Activated naive CD8-positive, alpha-beta T cell (primary cell): ENCODE measurements at regions not wholly inside any gene's neighbourhood (a gene's known extent, or its start where the extent isn't known, plus 50 kb on each side); places are given as distances from the start of the nearest gene placed in this dataset.
"Not testable (repeated sequence)": the region's sequence is repeated elsewhere in the genome, so short reads cannot be mapped to it uniquely, and the experiment has no call there.

Experiments
- H3K27ac Mint-ChIP-seq: one replicate; pipeline ENCODE4 v1.8.0; 2021; ENCODE audit warnings: mixed read lengths
- H3K27me3 Mint-ChIP-seq: one replicate; pipeline ENCODE4 v1.8.0; 2021; ENCODE audit warnings: mixed read lengths
- H3K36me3 Mint-ChIP-seq: one replicate; pipeline ENCODE4 v1.8.0; 2021; ENCODE audit warnings: mixed read lengths
- H3K4me1 Mint-ChIP-seq: one replicate; pipeline ENCODE4 v1.8.0; 2021; ENCODE audit warnings: low read depth, mixed read lengths
- H3K4me3 Mint-ChIP-seq: one replicate; pipeline ENCODE4 v1.8.0; 2021; ENCODE audit warnings: mild to moderate bottlenecking, mixed read lengths
- H3K9me3 Mint-ChIP-seq: one replicate; pipeline ENCODE4 v1.8.0; 2021; ENCODE audit warnings: low read depth, mixed read lengths

DNA sequence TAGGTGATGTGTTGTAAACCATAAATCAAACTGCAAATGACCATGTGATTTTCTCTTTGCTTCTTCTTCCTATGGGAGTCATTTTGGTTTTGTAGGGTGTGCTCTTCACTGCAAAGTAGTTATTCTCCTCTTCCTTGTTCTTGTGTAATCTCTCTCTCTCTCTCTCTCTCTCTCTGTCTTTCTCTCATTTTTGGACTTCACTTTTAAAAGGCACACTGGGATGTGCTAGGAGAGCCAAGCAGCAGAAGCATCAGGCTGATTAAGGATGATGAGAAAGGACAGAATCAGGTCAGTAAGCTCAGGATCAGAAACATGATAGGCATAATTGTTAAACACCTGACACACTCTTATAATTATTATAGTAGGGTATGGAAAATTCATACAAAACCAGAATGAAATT, 505.3 kb upstream of the ZNF608 start:
- H3K9me3 Mint-ChIP-seq: peaks cover 12% of the 10 kb centered on the region
- no peaks in the 10 kb centered on the region for H3K4me1 Mint-ChIP-seq
- no peaks in the 10 kb centered on the region for H3K36me3 Mint-ChIP-seq
- no peak overlapping the region for H3K27ac Mint-ChIP-seq
- no peaks in the 10 kb centered on the region for H3K27me3 Mint-ChIP-seq
- no peak overlapping the region for H3K4me3 Mint-ChIP-seq

DNA sequence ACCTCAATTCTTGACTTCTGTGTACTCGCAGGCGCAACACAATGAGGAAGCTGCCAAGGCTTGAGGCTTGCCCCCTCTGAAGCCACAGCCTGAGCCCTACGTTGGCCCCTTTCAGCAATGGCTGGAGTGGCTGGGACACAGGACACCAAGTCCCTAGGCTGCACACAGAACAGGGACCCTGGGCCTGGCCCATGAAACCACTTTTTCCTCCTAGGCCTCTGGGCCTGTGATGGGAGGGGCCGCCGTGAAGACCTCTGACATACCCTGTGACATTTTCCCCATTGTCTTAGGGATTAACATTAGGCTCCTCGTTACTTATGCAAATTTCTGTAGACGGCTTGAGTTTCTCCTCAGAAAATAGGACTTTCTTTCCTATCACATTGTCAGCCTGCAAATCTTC, 507.2 kb upstream of the ZNF608 start:
- not testable (repeated sequence) for H3K4me3 Mint-ChIP-seq, H3K27me3 Mint-ChIP-seq, H3K4me1 Mint-ChIP-seq, H3K36me3 Mint-ChIP-seq, H3K27ac Mint-ChIP-seq
- peaks cover 12% of the 10 kb centered on the region for H3K9me3 Mint-ChIP-seq

- no peaks in the 10 kb centered on the region for H3K36me3 Mint-ChIP-seq
- no peak overlapping the region for H3K4me3 Mint-ChIP-seq
- H3K27me3 Mint-ChIP-seq: no peaks in the 10 kb centered on the region
- H3K27ac Mint-ChIP-seq: no peak overlapping the region
- peaks cover 12% of the 10 kb centered on the region for H3K9me3 Mint-ChIP-seq
- H3K4me1 Mint-ChIP-seq: no peaks in the 10 kb centered on the region
Observed at GRCh38 chr5:125254267-125254666, 507.8 kb upstream of the ZNF608 start.

GRCh38 chr5:125256296-125256695, 509.9 kb upstream of the ZNF608 start:
- Mint-ChIP-seq H3K27ac (no peak overlapping the region), H3K4me3 (no peak overlapping the region), H3K36me3 (no peaks in the 10 kb centered on the region), H3K9me3 (peaks cover 12% of the 10 kb centered on the region), H3K27me3 (no peaks in the 10 kb centered on the region), H3K4me1 (no peaks in the 10 kb centered on the region)

- no peaks in the 10 kb centered on the region for H3K36me3 Mint-ChIP-seq
Observed at GRCh38 chr5:125257057-125257972, 510.9 kb upstream of the ZNF608 start.

GRCh38 chr5:125257997-125258396, 511.6 kb upstream of the ZNF608 start:
- Mint-ChIP-seq H3K4me1 (no peaks in the 10 kb centered on the region), H3K27ac (no peak overlapping the region), H3K9me3 (peaks cover 3% of the 10 kb centered on the region), H3K4me3 (no peak overlapping the region), H3K27me3 (no peaks in the 10 kb centered on the region), H3K36me3 (no peaks in the 10 kb centered on the region)

More at GRCh38 chr5:125257057-125257972, 510.9 kb upstream of the ZNF608 start:
- H3K4me1 Mint-ChIP-seq: no peaks in the 10 kb centered on the region
- H3K27me3 Mint-ChIP-seq: no peaks in the 10 kb centered on the region
- H3K9me3 Mint-ChIP-seq: peaks cover 10% of the 10 kb centered on the region
- no peak overlapping the region for H3K4me3 Mint-ChIP-seq
- no peak overlapping the region for H3K27ac Mint-ChIP-seq

DNA sequence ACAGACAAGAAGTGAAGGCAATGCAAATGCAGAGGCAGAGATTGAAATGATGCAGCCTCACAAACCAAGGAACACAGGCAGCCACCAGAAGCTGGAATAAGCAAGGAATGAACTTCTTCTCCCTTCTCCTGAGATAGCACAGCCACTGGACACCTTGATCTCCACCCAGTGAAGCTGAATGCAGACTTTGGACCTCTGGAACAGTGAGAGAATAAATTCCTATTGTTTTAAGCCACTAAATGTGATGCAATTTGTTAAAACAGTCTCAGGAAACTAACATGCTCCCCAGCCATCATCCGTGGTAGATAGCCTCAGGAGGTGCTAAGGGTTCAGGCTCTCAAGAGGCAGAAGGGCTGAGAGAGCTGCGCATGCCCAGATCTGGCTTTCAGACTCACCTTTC, 512.2 kb upstream of the ZNF608 start:
- no peaks in the 10 kb centered on the region for H3K4me1 Mint-ChIP-seq
- no peak overlapping the region for H3K27ac Mint-ChIP-seq
- no peaks in the 10 kb centered on the region for H3K9me3 Mint-ChIP-seq
- H3K4me3 Mint-ChIP-seq: no peak overlapping the region
- H3K36me3 Mint-ChIP-seq: no peaks in the 10 kb centered on the region
- H3K27me3 Mint-ChIP-seq: no peaks in the 10 kb centered on the region

DNA sequence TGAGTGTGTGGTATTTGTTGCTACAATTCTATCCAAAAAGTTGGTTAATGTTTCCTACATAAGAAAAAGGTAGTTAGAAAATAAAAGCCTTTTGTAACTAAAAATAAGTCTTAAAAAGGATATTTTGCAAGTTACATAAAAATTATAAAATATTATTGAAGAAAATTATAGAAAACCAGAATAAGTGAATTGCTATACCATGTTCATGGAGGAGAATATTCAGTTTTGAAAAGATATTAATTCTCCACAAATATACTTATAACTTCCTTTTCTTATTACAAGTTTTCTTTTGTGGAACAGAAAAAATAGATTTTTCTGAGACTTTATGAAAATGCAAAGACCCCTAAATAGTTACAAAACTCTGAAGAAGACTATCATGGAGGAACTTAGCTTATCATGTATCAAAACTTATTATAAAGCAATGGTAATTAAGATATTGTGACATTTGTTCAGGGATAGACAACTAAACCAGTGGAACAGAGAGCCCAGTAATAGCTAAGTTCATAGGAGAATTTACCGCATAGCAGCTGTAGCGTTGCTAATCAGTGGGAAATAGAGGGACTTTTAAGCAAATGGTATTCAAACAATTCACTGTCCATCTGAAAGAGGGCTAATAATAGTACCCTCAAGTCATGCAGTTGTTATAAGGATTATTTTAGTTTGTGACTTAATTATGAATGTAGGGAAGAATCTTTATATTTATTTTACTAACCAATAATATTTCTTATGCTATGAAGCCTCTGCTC, 515.2 kb upstream of the ZNF608 start:
- Mint-ChIP-seq H3K36me3 (no peaks in the 10 kb centered on the region), H3K27me3 (peaks cover 2% of the 10 kb centered on the region), H3K4me3 (no peak overlapping the region), H3K27ac (no peak overlapping the region), H3K4me1 (no peaks in the 10 kb centered on the region), H3K9me3 (peaks cover 9% of the 10 kb centered on the region)

- Mint-ChIP-seq H3K27me3 (peaks cover 2% of the 10 kb centered on the region), H3K36me3 (no peaks in the 10 kb centered on the region), H3K4me3 (no peak overlapping the region), H3K27ac (no peak overlapping the region), H3K9me3 (peaks cover 9% of the 10 kb centered on the region), H3K4me1 (no peaks in the 10 kb centered on the region)
Observed at GRCh38 chr5:125262782-125263181, 516.3 kb upstream of the ZNF608 start.

DNA sequence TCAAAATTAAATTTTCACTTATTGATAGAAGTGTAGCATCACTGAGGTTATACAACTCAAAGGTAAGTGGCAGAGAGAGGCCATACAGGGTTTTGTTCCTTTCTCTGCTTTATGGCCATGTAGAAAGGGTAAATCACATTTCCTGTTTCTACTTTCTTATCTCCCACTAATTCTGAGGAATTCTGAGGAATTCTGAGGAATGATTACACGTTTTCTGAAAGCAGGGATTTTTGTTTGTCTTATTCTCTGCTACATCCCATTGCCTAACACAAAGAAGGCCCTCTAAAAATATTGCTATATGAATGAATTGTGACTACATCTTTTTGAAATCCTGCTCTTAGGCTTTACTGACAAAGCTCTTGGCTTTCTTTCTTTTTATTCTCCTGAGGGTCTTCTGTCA, 516.9 kb upstream of the ZNF608 start:
- peaks cover 9% of the 10 kb centered on the region for H3K9me3 Mint-ChIP-seq

GRCh38 chr5:125266106-125266505, 519.7 kb upstream of the ZNF608 start:
- Mint-ChIP-seq H3K27ac (no peak overlapping the region), H3K4me3 (no peak overlapping the region), H3K9me3 (peaks cover 9% of the 10 kb centered on the region), H3K4me1 (no peaks in the 10 kb centered on the region), H3K27me3 (peaks cover 2% of the 10 kb centered on the region), H3K36me3 (no peaks in the 10 kb centered on the region)

More for the DNA sequence above, 516.9 kb upstream of the ZNF608 start:
- Mint-ChIP-seq H3K4me1 (no peaks in the 10 kb centered on the region), H3K4me3 (no peak overlapping the region), H3K36me3 (no peaks in the 10 kb centered on the region), H3K27ac (no peak overlapping the region), H3K27me3 (peaks cover 2% of the 10 kb centered on the region)

DNA sequence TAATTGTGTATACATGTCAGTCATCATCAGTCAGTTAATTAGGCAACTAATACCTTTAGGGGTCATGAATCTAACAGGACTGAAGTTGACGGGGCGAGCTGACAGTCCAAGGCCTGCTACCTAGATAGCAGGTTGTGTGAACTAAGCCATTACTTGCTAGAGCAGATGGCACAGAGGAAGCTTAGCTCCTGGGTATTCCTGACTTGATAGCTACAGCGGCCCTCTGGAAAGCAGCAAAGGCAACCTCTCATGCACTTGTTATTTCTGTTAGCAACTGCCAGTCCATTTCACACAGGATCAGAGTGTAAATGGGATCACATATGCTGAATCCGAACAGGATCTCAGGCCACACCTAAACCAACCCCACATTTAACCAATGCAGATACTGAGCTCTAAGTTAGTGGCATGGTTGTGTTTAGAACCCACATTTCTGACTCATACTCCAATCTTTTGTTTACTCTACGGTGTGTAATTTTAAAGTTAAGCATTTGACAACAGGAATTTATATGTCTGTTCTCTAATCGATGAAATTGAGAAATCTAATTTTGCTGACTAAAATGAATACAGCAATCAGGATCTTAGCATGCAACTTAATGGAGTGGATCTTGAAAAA, 521.3 kb upstream of the ZNF608 start:
- Mint-ChIP-seq H3K27ac (no peak overlapping the region), H3K4me1 (no peaks in the 10 kb centered on the region), H3K4me3 (no peak overlapping the region), H3K27me3 (peaks cover 2% of the 10 kb centered on the region), H3K9me3 (peaks cover 9% of the 10 kb centered on the region), H3K36me3 (no peaks in the 10 kb centered on the region)

DNA sequence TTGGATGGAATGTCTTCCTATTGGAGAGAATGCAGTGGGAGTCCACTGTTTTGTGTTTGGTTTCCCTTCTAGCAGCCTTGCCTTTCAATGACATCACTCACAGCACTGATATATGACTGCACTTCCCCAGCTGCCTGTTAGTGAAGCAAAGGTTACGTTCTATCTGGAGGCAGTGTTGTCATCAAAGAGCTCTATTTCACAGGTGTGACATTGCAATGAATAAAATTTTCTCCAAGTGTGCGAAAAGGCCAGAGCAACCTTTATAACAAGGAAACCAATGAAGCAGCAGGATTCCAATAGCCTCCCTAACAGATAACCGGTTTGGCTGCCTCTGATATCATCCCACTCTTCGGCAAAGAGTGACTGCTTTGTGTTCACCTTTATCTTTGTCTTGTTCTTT, 523.5 kb upstream of the ZNF608 start:
- Mint-ChIP-seq H3K36me3 (no peaks in the 10 kb centered on the region), H3K9me3 (peaks cover 7% of the 10 kb centered on the region), H3K4me1 (no peaks in the 10 kb centered on the region), H3K4me3 (no peak overlapping the region), H3K27ac (no peak overlapping the region), H3K27me3 (peaks cover 2% of the 10 kb centered on the region)

- no peak overlapping the region for H3K27ac Mint-ChIP-seq
- no peak overlapping the region for H3K4me3 Mint-ChIP-seq
- no peaks in the 10 kb centered on the region for H3K9me3 Mint-ChIP-seq
- no peaks in the 10 kb centered on the region for H3K4me1 Mint-ChIP-seq
- H3K36me3 Mint-ChIP-seq: no peaks in the 10 kb centered on the region
- no peaks in the 10 kb centered on the region for H3K27me3 Mint-ChIP-seq
Observed at GRCh38 chr5:125272357-125272756, 525.9 kb upstream of the ZNF608 start.

DNA sequence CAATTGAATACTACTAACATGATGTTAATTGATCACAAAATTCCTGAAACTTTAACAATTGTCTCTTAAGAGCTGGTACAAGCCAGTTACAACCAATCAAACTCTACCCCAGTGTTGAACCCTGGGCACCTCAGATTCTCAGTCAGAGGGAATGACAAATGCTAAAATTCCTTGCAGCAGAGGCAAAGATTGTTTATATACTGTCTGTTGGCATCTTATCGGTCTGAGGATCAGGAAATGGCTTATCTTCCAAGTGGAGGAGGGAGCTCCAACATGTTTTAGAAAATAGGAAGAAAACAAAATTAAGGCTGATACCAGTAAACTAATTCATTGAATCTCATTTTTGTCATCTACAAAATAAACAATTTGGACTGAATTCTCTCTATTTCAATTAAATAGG, 527.8 kb upstream of the ZNF608 start:
- Mint-ChIP-seq H3K4me3 (no peak overlapping the region), H3K27me3 (no peaks in the 10 kb centered on the region), H3K36me3 (no peaks in the 10 kb centered on the region), H3K9me3 (peaks cover 1% of the 10 kb centered on the region), H3K27ac (no peak overlapping the region), H3K4me1 (no peaks in the 10 kb centered on the region)
